Stimulated activated CD8-positive, alpha-beta memory T cell treated with anti-CD3 and anti-CD28 coated beads, Interleukin-4, amount 100 ng/mL, for 48 hours (primary cell): ENCODE measurements at regions not wholly inside any gene's neighbourhood (a gene's known extent, or its start where the extent isn't known, plus 50 kb on each side); places are given as distances from the start of the nearest gene placed in this dataset.

Source experiments
- DNase-seq: peaks from one replicate; pipeline ENCODE4 v3.0.0-alpha.2; 2020

GRCh38 chr2:120884472-120885290 is 149.0 kb downstream of the GLI2 start:
- DNase-seq = no peak

- DNase-seq = no peak
Measured at GRCh38 chr2:120885321-120885720, 149.7 kb downstream of the GLI2 start.

- DNase-seq = no peak
Measured at GRCh38 chr2:120885749-120886148, 150.1 kb downstream of the GLI2 start.

- DNase-seq = no peak
Measured at GRCh38 chr2:120886534-120887319, 151.1 kb downstream of the GLI2 start.

GRCh38 chr2:120887320-120887697 is 151.6 kb downstream of the GLI2 start:
- no peak for DNase-seq

- DNase-seq = no peak
Measured at GRCh38 chr2:120887741-120888231, 152.1 kb downstream of the GLI2 start.

GRCh38 chr2:120888851-120889250 is 153.2 kb downstream of the GLI2 start:
- DNase-seq = no peak

- no peak for DNase-seq
Measured at GRCh38 chr2:120889936-120890335, 154.3 kb downstream of the GLI2 start.

GRCh38 chr2:120890566-120891360 is 155.1 kb downstream of the GLI2 start:
- no peak for DNase-seq

GRCh38 chr2:120892271-120892966 is 156.8 kb downstream of the GLI2 start:
- DNase-seq = no peak

- DNase-seq = no peak
Measured at GRCh38 chr2:120892967-120893667, 157.4 kb downstream of the GLI2 start.

GRCh38 chr2:120893811-120894584 is 158.3 kb downstream of the GLI2 start:
- DNase-seq = no peak

GRCh38 chr2:120894966-120895365 is 159.3 kb downstream of the GLI2 start:
- no peak for DNase-seq

GRCh38 chr2:120896126-120896525 is 160.5 kb downstream of the GLI2 start:
- DNase-seq = no peak

GRCh38 chr2:120896901-120897300 is 161.2 kb downstream of the GLI2 start:
- DNase-seq = no peak

GRCh38 chr2:120897399-120897798 is 161.7 kb downstream of the GLI2 start:
- DNase-seq = no peak

GRCh38 chr2:120898496-120898895 is 162.8 kb downstream of the GLI2 start:
- DNase-seq = no peak

GRCh38 chr2:120898961-120899750 is 163.5 kb downstream of the GLI2 start:
- no peak for DNase-seq

- DNase-seq = no peak
Measured at GRCh38 chr2:120899771-120900170, 164.1 kb downstream of the GLI2 start.

GRCh38 chr2:120901201-120901600 is 165.5 kb downstream of the GLI2 start:
- DNase-seq = no peak
